Transverse colon (tissue), 4 donors: ENCODE measurements at regions not wholly inside any gene's neighbourhood (a gene's known extent, or its start where the extent isn't known, plus 50 kb on each side); places are given as distances from the start of the nearest gene placed in this dataset.

Experiments
- POLR2A ChIP-seq: fragments of 450-650 bp; IDR thresholded peaks from one replicate; pipeline ENCODE4 v1.6.1; 2016; ENCODE audit warnings: antibody characterized with exemption, mild to moderate bottlenecking, moderate library complexity
- POLR2AphosphoS5 ChIP-seq, 3 donors: sonication (generic); formaldehyde crosslinking; IDR thresholded peaks; one replicate each; pipeline ENCODE4 v1.6.1; 2016; ENCODE audit warnings: antibody characterized with exemption in 3 of 3
- TF ChIP-seq, protein P1 (sequence below), 5 experiments: fragments of 200-600 bp in 3 of 5; fragments of 450-650 bp in 2 of 5; sonication (generic) in 3 of 5; IDR thresholded peaks; 1 replicate in 2 of 5; 2 replicates in 3 of 5; pipeline ENCODE4 v1.5.1; 2016 to 2017; ENCODE audit warnings: antibody characterized with exemption in 5 of 5, inconsistent platforms in 3 of 5, mild to moderate bottlenecking in 2 of 5, moderate library complexity in 1 of 5

DNA sequence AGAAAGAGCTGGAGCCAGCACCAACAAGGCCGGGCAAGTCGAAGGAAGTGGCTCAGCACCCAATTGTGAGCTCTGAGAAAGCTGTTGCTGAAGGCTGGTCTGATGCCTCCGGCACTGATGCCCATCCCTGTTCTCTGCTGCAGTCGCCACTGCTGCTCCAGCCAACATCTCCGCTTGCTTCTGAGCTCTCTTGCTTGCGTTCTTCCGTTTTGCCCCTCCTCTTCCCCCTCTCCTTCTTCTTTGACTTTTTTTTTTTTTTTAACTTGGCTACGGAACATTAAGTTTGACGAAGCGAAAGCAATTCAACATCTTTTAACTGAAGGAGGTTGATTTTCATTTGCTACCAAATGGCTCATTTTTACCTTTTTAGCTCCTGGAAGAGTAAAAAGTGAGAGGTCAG lies 442.9 kb downstream of the MCTP2 start:
- TF ChIP-seq POLR2A = no peak
- TF ChIP-seq, protein P1, sequence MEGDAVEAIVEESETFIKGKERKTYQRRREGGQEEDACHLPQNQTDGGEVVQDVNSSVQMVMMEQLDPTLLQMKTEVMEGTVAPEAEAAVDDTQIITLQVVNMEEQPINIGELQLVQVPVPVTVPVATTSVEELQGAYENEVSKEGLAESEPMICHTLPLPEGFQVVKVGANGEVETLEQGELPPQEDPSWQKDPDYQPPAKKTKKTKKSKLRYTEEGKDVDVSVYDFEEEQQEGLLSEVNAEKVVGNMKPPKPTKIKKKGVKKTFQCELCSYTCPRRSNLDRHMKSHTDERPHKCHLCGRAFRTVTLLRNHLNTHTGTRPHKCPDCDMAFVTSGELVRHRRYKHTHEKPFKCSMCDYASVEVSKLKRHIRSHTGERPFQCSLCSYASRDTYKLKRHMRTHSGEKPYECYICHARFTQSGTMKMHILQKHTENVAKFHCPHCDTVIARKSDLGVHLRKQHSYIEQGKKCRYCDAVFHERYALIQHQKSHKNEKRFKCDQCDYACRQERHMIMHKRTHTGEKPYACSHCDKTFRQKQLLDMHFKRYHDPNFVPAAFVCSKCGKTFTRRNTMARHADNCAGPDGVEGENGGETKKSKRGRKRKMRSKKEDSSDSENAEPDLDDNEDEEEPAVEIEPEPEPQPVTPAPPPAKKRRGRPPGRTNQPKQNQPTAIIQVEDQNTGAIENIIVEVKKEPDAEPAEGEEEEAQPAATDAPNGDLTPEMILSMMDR (IDR thresholded peaks at IDR 0.05) = no peak
- no peak for TF ChIP-seq POLR2AphosphoS5 (IDR thresholded peaks at IDR 0.05)
